ENCODE measurements at regions not wholly inside any gene's neighbourhood (a gene's known extent, or its start where the extent isn't known, plus 50 kb on each side); places are given as distances from the start of the nearest gene placed in this dataset.

GRCh38 chr20:50281831-50282591 is 91.4 kb downstream of the CEBPB start:
- ATAC-seq, result no peak
- no peak for TF ChIP-seq CSRNP3 (CRISPR knock-in tag; IDR thresholded peaks at IDR 0.05)
- TF ChIP-seq ARNTL (CRISPR knock-in tag; IDR thresholded peaks at IDR 0.05; ENCODE audit: borderline replicate concordance, low read depth), result no peak
- TF ChIP-seq, protein P1, sequence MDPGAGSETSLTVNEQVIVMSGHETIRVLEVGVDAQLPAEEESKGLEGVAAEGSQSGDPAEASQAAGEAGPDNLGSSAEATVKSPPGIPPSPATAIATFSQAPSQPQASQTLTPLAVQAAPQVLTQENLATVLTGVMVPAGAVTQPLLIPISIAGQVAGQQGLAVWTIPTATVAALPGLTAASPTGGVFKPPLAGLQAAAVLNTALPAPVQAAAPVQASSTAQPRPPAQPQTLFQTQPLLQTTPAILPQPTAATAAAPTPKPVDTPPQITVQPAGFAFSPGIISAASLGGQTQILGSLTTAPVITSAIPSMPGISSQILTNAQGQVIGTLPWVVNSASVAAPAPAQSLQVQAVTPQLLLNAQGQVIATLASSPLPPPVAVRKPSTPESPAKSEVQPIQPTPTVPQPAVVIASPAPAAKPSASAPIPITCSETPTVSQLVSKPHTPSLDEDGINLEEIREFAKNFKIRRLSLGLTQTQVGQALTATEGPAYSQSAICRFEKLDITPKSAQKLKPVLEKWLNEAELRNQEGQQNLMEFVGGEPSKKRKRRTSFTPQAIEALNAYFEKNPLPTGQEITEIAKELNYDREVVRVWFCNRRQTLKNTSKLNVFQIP (CRISPR knock-in tag; IDR thresholded peaks at IDR 0.05; ENCODE audit: borderline replicate concordance, low read depth), result no peak
- TF ChIP-seq ZNF8 (CRISPR knock-in tag; IDR thresholded peaks at IDR 0.05), result no peak
- TF ChIP-seq BACH2 (CRISPR knock-in tag; IDR thresholded peaks at IDR 0.05; ENCODE audit: borderline replicate concordance), result no peak
- TF ChIP-seq, protein P2, sequence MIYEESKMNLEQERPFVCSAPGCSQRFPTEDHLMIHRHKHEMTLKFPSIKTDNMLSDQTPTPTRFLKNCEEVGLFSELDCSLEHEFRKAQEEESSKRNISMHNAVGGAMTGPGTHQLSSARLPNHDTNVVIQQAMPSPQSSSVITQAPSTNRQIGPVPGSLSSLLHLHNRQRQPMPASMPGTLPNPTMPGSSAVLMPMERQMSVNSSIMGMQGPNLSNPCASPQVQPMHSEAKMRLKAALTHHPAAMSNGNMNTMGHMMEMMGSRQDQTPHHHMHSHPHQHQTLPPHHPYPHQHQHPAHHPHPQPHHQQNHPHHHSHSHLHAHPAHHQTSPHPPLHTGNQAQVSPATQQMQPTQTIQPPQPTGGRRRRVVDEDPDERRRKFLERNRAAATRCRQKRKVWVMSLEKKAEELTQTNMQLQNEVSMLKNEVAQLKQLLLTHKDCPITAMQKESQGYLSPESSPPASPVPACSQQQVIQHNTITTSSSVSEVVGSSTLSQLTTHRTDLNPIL (CRISPR knock-in tag; IDR thresholded peaks at IDR 0.05; ENCODE audit: low read depth), result no peak
- no peak for TF ChIP-seq PPARA (CRISPR knock-in tag; IDR thresholded peaks at IDR 0.05; ENCODE audit: borderline replicate concordance)
- no peak for TF ChIP-seq ZNF565 (CRISPR knock-in tag; conservative IDR thresholded peaks at IDR 0.05; ENCODE audit: low read depth)
- no peak for TF ChIP-seq RARB (CRISPR knock-in tag; IDR thresholded peaks at IDR 0.05)
- TF ChIP-seq TCF4 (CRISPR knock-in tag; IDR thresholded peaks at IDR 0.05; ENCODE audit: borderline replicate concordance), result no peak
- no peak for TF ChIP-seq OSR1 (CRISPR knock-in tag; IDR thresholded peaks at IDR 0.05)
- TF ChIP-seq ZFP30 (CRISPR knock-in tag; IDR thresholded peaks at IDR 0.05), result no peak
- no peak for TF ChIP-seq ESRRG (CRISPR knock-in tag; IDR thresholded peaks at IDR 0.05)
- TF ChIP-seq SNAI2 (CRISPR knock-in tag; IDR thresholded peaks at IDR 0.05), result no peak
- TF ChIP-seq GLIS3 (CRISPR knock-in tag; IDR thresholded peaks at IDR 0.05), result no peak
- TF ChIP-seq CSDC2 (CRISPR knock-in tag; IDR thresholded peaks at IDR 0.05), result no peak
- TF ChIP-seq PATZ1 (CRISPR knock-in tag; IDR thresholded peaks at IDR 0.05; ENCODE audit: borderline replicate concordance), result no peak
- no peak for TF ChIP-seq TOX (CRISPR knock-in tag; IDR thresholded peaks at IDR 0.05; ENCODE audit: borderline replicate concordance)
- TF ChIP-seq ZC3H10 (CRISPR knock-in tag; IDR thresholded peaks at IDR 0.05), result no peak

DNA sequence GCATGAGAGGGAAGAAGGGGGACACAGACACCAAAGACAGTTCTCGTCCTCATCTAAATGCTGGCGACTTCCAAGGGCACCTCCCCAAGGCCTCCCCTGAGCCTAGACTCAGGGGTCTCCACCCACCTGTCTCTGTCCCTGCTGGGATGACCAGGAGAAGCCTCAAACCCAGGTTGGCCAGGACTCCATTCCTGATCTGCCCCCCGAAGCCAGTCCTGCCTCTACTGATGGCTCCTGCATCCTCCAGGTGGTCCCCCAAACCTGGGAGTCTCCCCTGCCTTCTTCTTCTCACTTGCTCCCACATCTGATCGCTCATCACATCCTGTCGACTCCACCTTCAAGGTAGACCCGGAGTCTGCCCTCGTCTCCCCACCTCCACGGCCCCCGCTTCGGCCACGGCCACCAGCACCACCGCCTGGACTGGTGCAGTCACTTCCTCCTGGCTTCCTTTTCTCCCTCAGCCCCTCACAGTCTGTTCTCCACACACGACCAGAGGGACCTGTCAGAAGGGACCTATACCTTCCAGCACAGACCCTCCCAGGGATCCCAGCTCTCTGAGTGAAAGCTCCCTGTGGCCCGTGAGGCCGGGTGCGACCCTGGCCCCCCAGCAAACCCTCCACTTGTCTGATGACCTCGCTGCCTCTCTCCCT is 92.1 kb downstream of the CEBPB start:
- TF ChIP-seq SNAI2 (CRISPR knock-in tag; IDR thresholded peaks at IDR 0.05), result no peak
- TF ChIP-seq ZNF565 (CRISPR knock-in tag; conservative IDR thresholded peaks at IDR 0.05; ENCODE audit: low read depth), result no peak
- TF ChIP-seq ZNF8 (CRISPR knock-in tag; IDR thresholded peaks at IDR 0.05), result no peak
- TF ChIP-seq ZC3H10 (CRISPR knock-in tag; IDR thresholded peaks at IDR 0.05), result no peak
- no peak for TF ChIP-seq RARB (CRISPR knock-in tag; IDR thresholded peaks at IDR 0.05)
- no peak for TF ChIP-seq TOX (CRISPR knock-in tag; IDR thresholded peaks at IDR 0.05; ENCODE audit: borderline replicate concordance)
- no peak for TF ChIP-seq ISL1 (CRISPR knock-in tag; IDR thresholded peaks at IDR 0.05)
- no peak for TF ChIP-seq ESRRG (CRISPR knock-in tag; IDR thresholded peaks at IDR 0.05)
- TF ChIP-seq OSR1 (CRISPR knock-in tag; IDR thresholded peaks at IDR 0.05), result no peak
- no peak for TF ChIP-seq GLIS3 (CRISPR knock-in tag; IDR thresholded peaks at IDR 0.05)
- TF ChIP-seq CSDC2 (CRISPR knock-in tag; IDR thresholded peaks at IDR 0.05), result no peak
- no peak for ATAC-seq

DNA sequence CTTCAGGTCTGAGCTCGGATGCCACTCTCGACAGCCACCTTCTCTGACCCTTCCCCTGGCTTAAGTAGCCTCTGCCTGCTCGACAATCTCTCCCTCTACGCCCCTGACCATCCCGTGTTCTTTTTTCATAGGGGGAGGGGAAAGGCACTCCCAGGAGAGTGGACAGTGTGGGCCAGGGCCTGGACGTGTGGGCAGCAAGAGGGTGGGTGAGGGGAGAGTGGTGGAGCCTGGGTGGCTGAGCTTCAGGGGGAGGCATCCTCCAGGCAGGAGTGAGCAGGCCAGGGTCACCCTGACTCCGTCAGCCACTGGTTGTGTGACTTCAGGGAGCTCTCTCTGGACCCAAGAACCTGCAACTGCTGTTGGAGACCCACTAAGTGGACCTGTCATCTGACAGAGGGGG is 92.7 kb downstream of the CEBPB start:
- no peak for ATAC-seq
- TF ChIP-seq TCF4 (CRISPR knock-in tag; IDR thresholded peaks at IDR 0.05; ENCODE audit: borderline replicate concordance) (no peak), OSR1 (CRISPR knock-in tag; IDR thresholded peaks at IDR 0.05) (no peak), ISL1 (CRISPR knock-in tag; IDR thresholded peaks at IDR 0.05) (no peak), CSDC2 (CRISPR knock-in tag; IDR thresholded peaks at IDR 0.05) (no peak), PATZ1 (CRISPR knock-in tag; IDR thresholded peaks at IDR 0.05; ENCODE audit: borderline replicate concordance) (no peak), ZNF8 (CRISPR knock-in tag; IDR thresholded peaks at IDR 0.05) (no peak), TSHZ2 (CRISPR knock-in tag; IDR thresholded peaks at IDR 0.05) (no peak), SNAI2 (CRISPR knock-in tag; IDR thresholded peaks at IDR 0.05) (no peak), CSRNP3 (CRISPR knock-in tag; IDR thresholded peaks at IDR 0.05) (no peak), BACH2 (CRISPR knock-in tag; IDR thresholded peaks at IDR 0.05; ENCODE audit: borderline replicate concordance) (no peak), ARNTL (CRISPR knock-in tag; IDR thresholded peaks at IDR 0.05; ENCODE audit: borderline replicate concordance, low read depth) (no peak), ZNF70 (CRISPR knock-in tag; IDR thresholded peaks at IDR 0.05) (no peak)

Data from SK-N-SH treated with all-trans-retinoic acid at 6 μM for 48 hours (cell line).